ENCODE measurements at regions not wholly inside any gene's neighbourhood (a gene's known extent, or its start where the extent isn't known, plus 50 kb on each side); places are given as distances from the start of the nearest gene placed in this dataset.
"Not testable (repeated sequence)": the region's sequence is repeated elsewhere in the genome, so short reads cannot be mapped to it uniquely, and the experiment has no call there.

DNA sequence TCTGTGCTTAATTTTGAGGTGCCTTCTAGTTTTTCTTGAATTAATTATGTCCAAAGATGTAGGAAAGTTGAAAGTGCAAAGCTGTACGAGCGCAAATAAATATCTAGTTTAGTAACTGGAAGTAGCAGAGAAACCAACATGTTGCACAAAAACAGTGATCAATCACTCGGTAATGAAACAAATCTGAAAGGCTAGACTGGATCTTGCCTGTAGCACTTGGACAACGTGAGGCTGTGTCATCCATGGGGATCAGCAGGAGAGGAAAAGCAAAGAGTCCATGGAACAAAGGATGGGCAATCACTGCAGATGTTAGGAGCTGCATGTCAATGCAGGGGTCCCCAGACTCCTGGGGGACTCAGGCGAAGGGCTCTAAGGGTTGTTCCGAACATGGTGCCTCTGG, 424.2 kb downstream of the IRX1 start:
- Mint-ChIP-seq H3K9me3 (peaks cover 3% of the 10 kb centered on the region), H3K27me3 (no peaks in the 10 kb centered on the region), H3K4me3 (no peak overlapping the region), H3K27ac (no peak overlapping the region), H3K36me3 (ENCODE audit: low read depth) (no peaks in the 10 kb centered on the region), H3K4me1 (no peaks in the 10 kb centered on the region)
- no peak for DNase-seq
- intact Hi-C loops (cut with micrococcal nuclease), result no loop called here

DNA sequence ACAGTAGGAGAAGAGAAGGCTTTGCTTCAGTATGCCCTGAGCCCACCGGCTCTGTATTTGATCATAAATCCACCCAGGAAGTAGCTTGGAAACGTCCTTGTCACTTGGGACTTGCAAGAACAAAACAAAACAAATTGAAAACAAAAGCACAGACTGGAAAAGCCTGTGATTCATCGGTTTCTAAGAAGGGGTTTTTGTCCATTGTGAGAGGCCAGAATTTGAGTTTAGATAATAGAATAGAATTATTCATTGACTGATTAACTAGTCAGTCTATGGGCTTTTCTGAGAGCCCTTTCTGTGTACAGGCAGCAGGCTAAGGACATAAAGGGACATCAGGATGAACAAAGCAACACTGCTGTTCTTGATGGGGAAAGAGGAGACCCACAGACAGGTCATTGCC, 424.8 kb downstream of the IRX1 start:
- Mint-ChIP-seq H3K27me3 (no peaks in the 10 kb centered on the region), H3K36me3 (ENCODE audit: low read depth) (no peaks in the 10 kb centered on the region), H3K4me3 (no peak overlapping the region), H3K27ac (no peak overlapping the region), H3K9me3 (peaks cover 3% of the 10 kb centered on the region), H3K4me1 (no peaks in the 10 kb centered on the region)
- DNase-seq, result no peak
- intact Hi-C loops (cut with micrococcal nuclease), result no loop called here

DNA sequence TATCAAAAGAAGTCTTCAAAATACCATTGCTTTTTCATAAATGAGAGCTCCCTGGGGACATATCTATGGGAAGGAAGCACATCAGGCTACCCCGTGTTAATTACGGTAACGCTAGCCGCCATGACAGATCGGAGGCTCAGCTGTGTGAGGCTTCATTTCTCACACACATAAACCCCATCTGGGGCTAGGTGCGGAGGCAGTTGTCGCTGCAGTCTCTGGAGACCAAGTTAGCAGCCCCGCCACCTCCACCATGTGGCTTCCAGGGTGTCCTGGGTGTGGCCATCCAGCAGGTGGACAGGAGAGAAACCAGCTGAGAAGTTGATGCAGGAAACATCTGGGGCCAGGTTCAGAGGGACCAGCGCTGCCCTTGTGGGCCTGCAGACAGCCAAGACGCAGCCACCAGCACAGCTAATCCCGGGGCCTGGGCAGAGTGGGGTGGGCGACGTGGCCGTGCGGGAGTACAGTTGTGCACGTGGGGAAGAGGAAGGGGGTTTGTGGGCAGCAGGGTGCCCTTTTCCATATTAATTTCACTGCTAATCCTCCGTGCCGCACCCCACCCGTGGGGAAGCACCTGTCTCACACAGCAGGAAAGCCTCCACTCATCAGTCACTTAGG, 426.5 kb downstream of the IRX1 start:
- H3K4me3 Mint-ChIP-seq, result no peak overlapping the region
- H3K9me3 Mint-ChIP-seq, result peaks cover 3% of the 10 kb centered on the region
- no peaks in the 10 kb centered on the region for H3K27me3 Mint-ChIP-seq
- H3K36me3 Mint-ChIP-seq (ENCODE audit: low read depth), result no peaks in the 10 kb centered on the region
- H3K27ac Mint-ChIP-seq, result no peak overlapping the region
- DNase-seq, result no peak
- intact Hi-C loops (cut with micrococcal nuclease), result no loop called here
- H3K4me1 Mint-ChIP-seq, result no peaks in the 10 kb centered on the region

GRCh38 chr5:4023091-4023752, 427.6 kb downstream of the IRX1 start:
- Mint-ChIP-seq H3K9me3 (peaks cover 3% of the 10 kb centered on the region), H3K27ac (no peak overlapping the region), H3K36me3 (ENCODE audit: low read depth) (no peaks in the 10 kb centered on the region), H3K4me3 (no peak overlapping the region), H3K4me1 (no peaks in the 10 kb centered on the region), H3K27me3 (no peaks in the 10 kb centered on the region)
- intact Hi-C loops (cut with micrococcal nuclease), result no loop called here
- no peak for DNase-seq

- intact Hi-C loops (cut with micrococcal nuclease), result no loop called here
- Mint-ChIP-seq H3K9me3 (peaks cover 3% of the 10 kb centered on the region), H3K4me1 (no peaks in the 10 kb centered on the region)
Observed at GRCh38 chr5:4023753-4024335, 428.2 kb downstream of the IRX1 start.

GRCh38 chr5:4027088-4027734, 431.6 kb downstream of the IRX1 start:
- no peaks in the 10 kb centered on the region for H3K27me3 Mint-ChIP-seq
- intact Hi-C loops (cut with micrococcal nuclease), result no loop called here
- H3K27ac Mint-ChIP-seq, result no peak overlapping the region
- no peak overlapping the region for H3K4me3 Mint-ChIP-seq
- no peaks in the 10 kb centered on the region for H3K36me3 Mint-ChIP-seq (ENCODE audit: low read depth)
- no peak for DNase-seq
- no peaks in the 10 kb centered on the region for H3K4me1 Mint-ChIP-seq
- H3K9me3 Mint-ChIP-seq, result peaks cover 5% of the 10 kb centered on the region

More at GRCh38 chr5:4023753-4024335, 428.2 kb downstream of the IRX1 start:
- no peak overlapping the region for H3K4me3 Mint-ChIP-seq
- no peak overlapping the region for H3K27ac Mint-ChIP-seq
- H3K36me3 Mint-ChIP-seq (ENCODE audit: low read depth), result no peaks in the 10 kb centered on the region
- H3K27me3 Mint-ChIP-seq, result no peaks in the 10 kb centered on the region
- no peak for DNase-seq

DNA sequence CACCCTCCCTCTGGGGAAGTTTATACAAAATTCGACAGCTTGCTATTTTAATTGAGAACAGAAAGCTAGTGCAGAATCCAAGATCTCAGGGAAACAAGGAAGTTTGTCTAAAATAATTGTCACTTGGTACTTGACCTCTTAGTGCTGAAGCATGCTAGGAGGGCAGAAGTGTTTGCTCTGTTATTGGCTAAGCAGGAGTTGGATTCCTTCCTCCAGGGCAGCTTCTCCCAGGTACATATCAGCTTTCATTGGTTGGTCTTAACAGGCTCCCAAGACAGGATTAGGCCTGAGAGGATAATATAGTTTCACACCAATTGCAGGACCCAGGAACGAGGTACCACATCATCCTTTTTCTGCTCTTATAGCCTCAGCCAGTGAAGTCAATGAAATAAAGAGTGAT, 432.8 kb downstream of the IRX1 start:
- DNase-seq, result no peak
- Mint-ChIP-seq H3K9me3 (peaks cover 4% of the 10 kb centered on the region), H3K4me3 (no peak overlapping the region), H3K27me3 (no peaks in the 10 kb centered on the region), H3K36me3 (ENCODE audit: low read depth) (no peaks in the 10 kb centered on the region), H3K27ac (no peak overlapping the region), H3K4me1 (no peaks in the 10 kb centered on the region)
- intact Hi-C loops (cut with micrococcal nuclease), result no loop called here

DNA sequence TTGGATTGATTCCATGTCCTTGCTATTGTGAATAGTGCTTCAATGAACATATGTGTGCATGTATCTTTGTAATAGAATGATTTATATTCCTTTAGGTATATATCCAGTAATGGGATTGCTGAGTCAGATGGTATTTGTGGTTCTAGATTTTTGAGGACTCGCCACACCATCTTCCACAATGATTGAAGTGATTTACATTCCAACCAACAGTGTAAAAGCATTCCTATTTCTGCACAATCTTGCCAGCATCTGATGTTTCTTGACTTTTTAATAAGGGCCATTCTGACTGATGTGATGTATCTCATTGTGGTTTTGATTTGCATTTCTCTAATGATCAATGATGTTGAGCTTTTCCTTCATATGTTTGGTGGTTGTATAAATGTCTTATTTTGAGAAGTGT, 437.9 kb downstream of the IRX1 start:
- H3K4me1 Mint-ChIP-seq; H3K27me3 Mint-ChIP-seq; H3K36me3 Mint-ChIP-seq (ENCODE audit: low read depth); H3K9me3 Mint-ChIP-seq; intact Hi-C loops (cut with micrococcal nuclease); H3K4me3 Mint-ChIP-seq; H3K27ac Mint-ChIP-seq; DNase-seq: not testable (repeated sequence)

- H3K4me3 Mint-ChIP-seq, result no peak overlapping the region
- no peaks in the 10 kb centered on the region for H3K27me3 Mint-ChIP-seq
- DNase-seq, result no peak
- H3K9me3 Mint-ChIP-seq, result peaks cover 10% of the 10 kb centered on the region
- intact Hi-C loops (cut with micrococcal nuclease), result no loop called here
- H3K27ac Mint-ChIP-seq, result no peak overlapping the region
- H3K36me3 Mint-ChIP-seq (ENCODE audit: low read depth), result peaks cover 4% of the 10 kb centered on the region
- no peaks in the 10 kb centered on the region for H3K4me1 Mint-ChIP-seq
Observed at GRCh38 chr5:4036861-4037260, 441.2 kb downstream of the IRX1 start.

- Mint-ChIP-seq H3K4me3 (no peak overlapping the region), H3K27me3 (no peaks in the 10 kb centered on the region), H3K36me3 (ENCODE audit: low read depth) (peaks cover 6% of the 10 kb centered on the region), H3K27ac (no peak overlapping the region), H3K4me1 (peaks cover 5% of the 10 kb centered on the region), H3K9me3 (peaks cover 10% of the 10 kb centered on the region)
- intact Hi-C loops (cut with micrococcal nuclease), result no loop called here
- DNase-seq, result no peak
Observed at GRCh38 chr5:4038994-4039393, 443.4 kb downstream of the IRX1 start.

- peak; percentile 70 for DNase-seq
- Mint-ChIP-seq H3K27ac (no peak overlapping the region), H3K36me3 (ENCODE audit: low read depth) (peaks cover 6% of the 10 kb centered on the region), H3K9me3 (peaks cover 13% of the 10 kb centered on the region), H3K4me1 (peaks cover 5% of the 10 kb centered on the region), H3K4me3 (no peak overlapping the region), H3K27me3 (no peaks in the 10 kb centered on the region)
- intact Hi-C loops (cut with micrococcal nuclease), result no loop called here
Observed at GRCh38 chr5:4042311-4042710, 446.7 kb downstream of the IRX1 start.

DNA sequence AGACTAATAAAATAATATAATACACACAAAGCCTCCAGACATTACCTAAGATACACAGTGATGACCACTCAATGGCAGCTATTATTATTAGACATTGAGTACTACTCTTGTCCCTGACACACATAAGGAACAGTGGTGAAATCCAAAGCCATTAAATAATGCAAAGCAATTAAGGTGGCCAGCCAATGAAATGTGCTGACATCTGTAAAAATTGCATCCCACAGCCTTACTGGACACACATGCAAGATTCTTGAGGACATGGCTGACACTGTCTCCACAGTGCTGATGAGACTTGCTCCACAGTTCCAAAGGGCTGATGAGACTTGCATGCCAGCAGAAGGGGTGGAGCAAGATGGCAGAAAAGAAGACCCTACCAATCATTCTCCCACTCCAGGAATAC, 447.5 kb downstream of the IRX1 start:
- H3K27me3 Mint-ChIP-seq, result no peaks in the 10 kb centered on the region
- no peak overlapping the region for H3K27ac Mint-ChIP-seq
- peaks cover 13% of the 10 kb centered on the region for H3K9me3 Mint-ChIP-seq
- H3K4me3 Mint-ChIP-seq, result no peak overlapping the region
- no peak for DNase-seq
- intact Hi-C loops (cut with micrococcal nuclease), result no loop called here
- peaks cover 6% of the 10 kb centered on the region for H3K36me3 Mint-ChIP-seq (ENCODE audit: low read depth)
- H3K4me1 Mint-ChIP-seq, result peaks cover 5% of the 10 kb centered on the region

DNA sequence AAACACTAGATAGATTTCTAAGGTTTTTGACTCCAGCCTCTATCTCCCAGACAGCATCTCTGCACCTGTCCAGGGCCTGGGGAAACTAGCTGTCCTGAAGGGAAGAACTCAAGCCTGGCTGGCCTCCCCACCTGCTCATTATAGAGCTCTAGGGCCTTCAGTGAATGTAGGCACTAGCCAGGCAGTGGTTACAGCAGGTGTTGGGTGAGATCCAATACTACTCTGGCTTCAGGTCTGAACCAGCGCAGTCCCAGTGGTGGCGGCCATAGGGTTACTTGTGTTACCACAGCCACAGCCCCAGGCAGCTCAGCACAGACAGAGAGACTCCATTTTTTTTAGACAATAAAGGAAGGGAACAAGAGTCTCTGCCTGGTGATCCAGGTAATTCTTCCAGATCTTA, 449.2 kb downstream of the IRX1 start:
- peaks cover 3% of the 10 kb centered on the region for H3K36me3 Mint-ChIP-seq (ENCODE audit: low read depth)
- no peak for DNase-seq
- H3K27me3 Mint-ChIP-seq, result no peaks in the 10 kb centered on the region
- H3K4me3 Mint-ChIP-seq, result no peak overlapping the region
- no peak overlapping the region for H3K27ac Mint-ChIP-seq
- peaks cover 7% of the 10 kb centered on the region for H3K9me3 Mint-ChIP-seq
- peaks cover 5% of the 10 kb centered on the region for H3K4me1 Mint-ChIP-seq
- intact Hi-C loops (cut with micrococcal nuclease), result no loop called here

DNA sequence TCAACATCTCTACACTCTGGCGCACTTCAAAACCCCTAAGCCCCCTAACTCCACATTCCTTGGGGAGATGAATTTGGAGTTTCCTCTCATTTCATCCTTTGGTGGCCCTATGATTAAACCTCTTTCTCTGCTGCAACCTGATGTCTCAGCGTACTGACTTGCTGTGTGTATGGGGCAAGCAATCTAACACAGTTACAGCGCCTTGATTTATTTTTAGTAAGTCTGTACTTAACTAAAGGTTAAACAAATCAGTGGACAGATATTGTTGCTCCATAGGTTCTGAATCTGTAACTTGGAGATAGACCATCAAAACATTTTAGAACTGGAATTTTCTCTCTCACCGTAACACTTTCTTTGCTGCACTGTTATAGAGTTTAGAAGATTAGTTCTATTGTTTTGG, 452.8 kb downstream of the IRX1 start:
- H3K4me3 Mint-ChIP-seq, result no peak overlapping the region
- no peak for DNase-seq
- peaks cover 3% of the 10 kb centered on the region for H3K9me3 Mint-ChIP-seq
- no peak overlapping the region for H3K27ac Mint-ChIP-seq
- intact Hi-C loops (cut with micrococcal nuclease), result no loop called here
- H3K36me3 Mint-ChIP-seq (ENCODE audit: low read depth), result no peaks in the 10 kb centered on the region
- no peaks in the 10 kb centered on the region for H3K27me3 Mint-ChIP-seq
- no peaks in the 10 kb centered on the region for H3K4me1 Mint-ChIP-seq
